ENCODE measurements at regions not wholly inside any gene's neighbourhood (a gene's known extent, or its start where the extent isn't known, plus 50 kb on each side); places are given as distances from the start of the nearest gene placed in this dataset.

DNA sequence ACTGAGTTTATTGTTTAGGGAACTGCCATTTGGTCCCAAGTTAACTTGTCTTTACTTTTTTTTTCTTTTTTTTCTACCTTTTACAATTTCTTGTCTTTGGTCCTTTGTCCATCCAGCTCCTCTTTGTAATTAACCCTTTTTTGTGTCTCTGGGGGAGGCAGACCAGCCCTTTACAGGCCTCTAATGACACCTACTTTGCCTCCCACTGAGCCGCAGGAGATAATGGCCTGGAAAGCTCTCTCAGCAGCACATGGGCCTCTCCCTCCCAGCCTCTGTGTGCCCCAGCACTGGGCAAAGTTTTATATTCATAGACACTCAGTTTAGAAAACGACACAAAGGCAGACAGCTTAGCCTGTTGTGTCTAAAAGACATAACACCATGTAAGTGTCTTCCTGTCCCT is 480.4 kb downstream of the SOX6 start:
- no peak for TF ChIP-seq CTCF (IDR thresholded peaks at IDR 0.05)
- TF ChIP-seq EP300 (IDR thresholded peaks at IDR 0.05; ENCODE audit: low read depth) = no peak
